Activated CD4-positive, alpha-beta T cell treated with anti-CD3 and anti-CD28 coated beads for 1 hour (primary cell): ENCODE measurements at regions not wholly inside any gene's neighbourhood (a gene's known extent, or its start where the extent isn't known, plus 50 kb on each side); places are given as distances from the start of the nearest gene placed in this dataset.

Experiments
- DNase-seq: peaks from one replicate; pipeline ENCODE4 v3.0.0-alpha.2; 2020

GRCh38 chr20:24877652-24878051 lies 71.4 kb upstream of the CST7 start:
- no peak for DNase-seq

DNA sequence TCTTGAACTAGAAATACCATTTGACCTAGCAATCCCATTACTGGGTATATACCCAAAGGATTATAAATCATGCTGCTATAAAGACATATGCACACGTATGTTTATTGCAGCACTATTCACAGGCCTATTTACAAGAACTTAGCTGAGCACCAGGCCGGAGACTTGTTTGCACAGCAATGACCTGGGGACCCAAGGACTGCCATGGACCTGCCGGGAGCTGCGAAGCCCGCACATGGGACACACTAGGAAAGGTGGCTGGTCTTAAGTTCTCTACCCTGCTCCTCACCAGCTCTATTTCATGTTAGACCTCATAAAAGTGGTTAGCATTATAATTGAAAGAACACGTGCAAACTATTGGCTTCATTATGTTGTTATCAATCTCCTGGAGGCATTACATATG lies 70.4 kb upstream of the CST7 start:
- no peak for DNase-seq

- DNase-seq: no peak
Measured at GRCh38 chr20:24879875-24880274, 69.2 kb upstream of the CST7 start.

GRCh38 chr20:24880356-24880755 lies 68.7 kb upstream of the CST7 start:
- no peak for DNase-seq

- no peak for DNase-seq
Measured at GRCh38 chr20:24890286-24890685, 58.8 kb upstream of the CST7 start.

DNA sequence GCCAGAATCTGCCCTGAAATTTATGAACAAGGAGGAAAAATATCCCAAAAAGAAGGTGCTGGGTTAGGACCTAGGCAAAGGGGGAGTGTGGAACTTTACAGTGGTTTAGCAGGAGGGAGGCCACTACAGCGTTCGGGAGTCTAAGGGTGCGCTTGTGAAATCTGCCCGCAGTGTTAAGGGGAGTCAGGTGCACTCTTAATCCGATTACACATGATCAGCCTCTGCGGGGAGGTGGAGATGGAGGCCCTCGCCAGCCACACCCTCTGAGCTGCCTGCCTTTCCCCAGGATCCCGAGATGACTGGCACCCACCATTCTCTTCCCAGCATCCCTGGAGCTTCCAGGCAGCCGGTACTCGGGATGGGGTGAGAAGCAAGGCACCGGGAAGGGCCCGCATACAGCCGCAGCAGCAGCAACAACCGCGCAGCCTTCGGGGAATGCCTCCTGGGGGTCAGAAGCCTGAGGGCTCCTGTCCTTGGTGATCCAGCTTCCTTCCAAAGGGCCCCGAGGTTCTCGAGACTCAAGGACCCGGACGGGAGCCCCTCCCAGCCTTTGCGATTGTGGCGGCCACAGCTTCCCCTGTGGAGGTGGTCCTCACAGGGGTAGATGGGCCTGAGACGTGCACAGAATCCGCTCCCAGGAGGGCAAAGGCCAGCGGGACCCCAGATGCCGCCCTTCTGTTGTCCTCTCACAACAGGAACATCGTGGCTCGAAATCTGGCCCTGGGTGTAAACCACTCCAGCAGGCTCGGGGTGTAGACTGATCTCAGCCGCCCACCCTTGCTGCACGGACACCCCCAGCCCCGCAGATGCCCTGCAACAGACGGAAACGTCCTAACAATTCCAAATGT lies 57.3 kb upstream of the CST7 start:
- no peak for DNase-seq

GRCh38 chr20:24892522-24892921 lies 56.5 kb upstream of the CST7 start:
- no peak for DNase-seq

- no peak for DNase-seq
Measured at GRCh38 chr20:24892931-24893330, 56.1 kb upstream of the CST7 start.

GRCh38 chr20:24894488-24894887 lies 54.6 kb upstream of the CST7 start:
- no peak for DNase-seq

DNA sequence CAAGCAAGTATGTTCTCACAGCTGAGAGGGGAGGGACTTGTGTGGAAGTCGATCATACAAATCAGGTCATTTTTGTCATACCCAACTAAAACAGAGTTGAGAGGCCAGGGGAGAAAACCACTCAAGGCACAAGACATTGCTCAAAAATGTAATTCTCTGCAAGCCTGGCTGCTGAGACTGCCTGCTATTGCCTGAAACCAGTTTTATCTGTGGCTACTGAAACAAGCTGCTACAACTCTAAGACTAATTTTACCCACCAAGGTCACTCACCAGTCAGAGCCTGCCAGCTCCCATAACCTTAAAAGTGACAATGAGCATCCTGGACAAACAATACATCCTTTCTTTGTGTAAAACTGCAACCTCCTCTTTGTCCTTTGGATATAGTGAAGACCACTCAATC lies 54.1 kb upstream of the CST7 start:
- DNase-seq: no peak

DNA sequence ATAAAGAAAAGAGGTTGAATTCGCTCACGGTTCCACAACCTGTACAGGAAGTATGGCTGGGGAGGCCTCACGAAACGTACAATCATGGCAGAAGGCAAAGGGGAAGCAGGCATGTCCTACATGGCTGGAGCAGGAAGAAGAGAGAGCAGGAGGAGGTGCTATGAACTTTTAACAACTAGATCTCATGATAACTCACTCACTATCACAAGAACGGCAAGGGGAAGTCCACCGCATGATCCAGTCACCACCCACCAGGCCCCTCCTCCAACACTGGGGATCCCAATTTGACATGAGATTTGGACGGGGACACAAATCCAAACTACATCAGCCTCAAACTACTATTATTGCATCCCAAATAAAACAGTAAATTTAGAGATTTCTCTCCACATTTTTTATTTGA lies 53.6 kb upstream of the CST7 start:
- DNase-seq: no peak

- no peak for DNase-seq
Measured at GRCh38 chr20:24895898-24896658, 53.0 kb upstream of the CST7 start.

- no peak for DNase-seq
Measured at GRCh38 chr20:24896984-24897383, 52.1 kb upstream of the CST7 start.

- DNase-seq: no peak
Measured at GRCh38 chr20:24897974-24898373, 51.1 kb upstream of the CST7 start.

- DNase-seq: no peak
Measured at GRCh38 chr20:24899153-24899552, 49.9 kb upstream of the CST7 start.
